SK-N-MC (cell line): ENCODE measurements at regions not wholly inside any gene's neighbourhood (a gene's known extent, or its start where the extent isn't known, plus 50 kb on each side); places are given as distances from the start of the nearest gene placed in this dataset.

Source experiments
- EZH2 ChIP-seq: fragments of 200-600 bp; sonication (generic); IDR thresholded peaks from one replicate; pipeline ENCODE4 v1.6.1; 2017; ENCODE audit warnings: antibody characterized with exemption
- POLR2AphosphoS5 ChIP-seq: IDR thresholded peaks from 2 replicates; pipeline ENCODE4 v1.6.1; 2012; ENCODE audit warnings: mild to moderate bottlenecking, low read depth, low read length, borderline replicate concordance

DNA sequence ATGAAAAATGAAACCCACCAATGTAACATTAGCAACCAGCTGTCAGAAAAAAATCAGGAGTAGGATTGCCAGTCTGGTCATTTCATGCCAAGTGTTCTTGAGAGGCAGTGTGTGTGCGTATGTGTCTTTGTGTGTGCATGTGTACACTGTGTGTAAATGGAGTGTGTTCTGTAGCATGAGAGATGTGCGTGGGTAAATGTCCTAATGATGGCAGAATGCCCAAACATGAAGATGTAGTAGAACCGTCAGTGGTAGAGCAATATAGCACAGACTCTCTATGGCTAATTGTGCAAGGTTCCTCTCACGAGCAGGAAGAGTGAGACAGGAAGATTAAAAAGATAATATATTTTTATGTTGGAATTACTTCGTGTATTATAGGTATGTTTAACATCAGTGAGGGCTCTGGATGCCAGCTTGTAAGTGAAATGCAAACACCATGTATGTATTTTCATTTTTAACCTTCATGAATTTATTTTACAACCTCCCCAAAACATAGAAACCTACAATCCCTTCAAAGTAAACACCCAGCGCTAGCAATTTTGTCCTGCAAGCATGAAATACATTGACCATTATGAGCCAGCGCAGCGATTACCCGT lies 1038.7 kb downstream of the IGSF11 start:
- TF ChIP-seq EZH2 (no peak), POLR2AphosphoS5 (no peak)
